Dedifferentiated amniotic fluid mesenchymal stem cell (primary cell): ENCODE measurements at regions not wholly inside any gene's neighbourhood (a gene's known extent, or its start where the extent isn't known, plus 50 kb on each side); places are given as distances from the start of the nearest gene placed in this dataset.
"Not testable (repeated sequence)": the region's sequence is repeated elsewhere in the genome, so short reads cannot be mapped to it uniquely, and the experiment has no call there.

ENCODE experiments used
- DNase-seq: peaks from one replicate; pipeline ENCODE4 v3.0.0-alpha.2; 2016; ENCODE audit errors: extremely low spot score

DNA sequence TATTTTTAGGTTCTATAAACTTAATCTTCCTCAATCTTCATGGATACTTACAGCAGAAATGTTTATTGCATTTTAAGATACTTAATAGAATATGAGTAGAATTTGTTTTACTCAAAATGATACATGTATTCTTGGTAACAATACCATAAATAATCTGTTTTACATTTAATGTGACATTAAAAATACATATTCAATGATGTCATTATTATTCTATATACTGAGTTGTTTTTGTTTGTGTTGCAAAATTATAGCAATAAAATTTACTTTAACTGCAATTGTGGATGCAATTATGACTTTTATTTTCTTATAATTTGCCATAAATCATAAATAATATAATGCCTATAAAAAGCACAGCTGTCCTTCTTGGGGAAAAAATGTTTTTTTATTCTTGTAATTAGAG lies 275.9 kb upstream of the CCNG1 start:
- no peak for DNase-seq

DNA sequence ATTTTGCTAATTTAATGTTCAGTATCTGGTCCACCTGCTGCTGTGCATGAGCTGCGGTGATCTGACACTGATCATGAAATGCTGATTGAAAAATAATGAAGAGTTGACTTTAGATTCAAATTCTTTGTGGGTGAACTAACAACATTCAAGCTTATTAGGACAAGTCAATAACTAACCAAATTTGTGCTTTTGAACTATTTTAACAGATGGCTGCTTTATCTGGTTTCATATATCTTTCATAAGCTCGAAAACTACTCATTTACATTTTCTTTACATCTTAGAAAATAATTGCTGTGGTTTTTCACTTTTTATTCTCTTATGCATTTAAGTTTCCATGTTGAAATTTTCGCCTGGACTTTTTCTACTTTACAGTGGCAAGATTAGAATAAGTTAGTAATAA lies 274.8 kb upstream of the CCNG1 start:
- DNase-seq = no peak

DNA sequence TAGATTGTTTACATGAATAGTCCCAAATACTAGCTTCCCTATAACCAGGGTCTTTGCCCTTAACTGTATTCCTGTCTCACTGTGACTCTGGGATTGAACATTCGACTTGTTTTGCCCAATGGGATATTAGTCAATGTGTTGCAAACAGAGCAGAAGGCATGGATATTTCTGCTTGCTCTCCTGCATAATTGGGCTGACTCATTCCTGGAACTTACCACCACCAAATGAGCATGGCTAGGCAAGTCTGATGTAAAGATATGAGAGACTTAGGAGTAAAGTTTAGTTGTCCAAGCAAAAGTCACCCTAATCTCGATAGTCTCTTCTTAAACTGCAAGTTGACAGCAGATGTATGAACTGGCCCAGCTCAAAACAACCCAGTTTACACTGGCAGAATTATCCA lies 273.5 kb upstream of the CCNG1 start:
- no peak for DNase-seq

DNA sequence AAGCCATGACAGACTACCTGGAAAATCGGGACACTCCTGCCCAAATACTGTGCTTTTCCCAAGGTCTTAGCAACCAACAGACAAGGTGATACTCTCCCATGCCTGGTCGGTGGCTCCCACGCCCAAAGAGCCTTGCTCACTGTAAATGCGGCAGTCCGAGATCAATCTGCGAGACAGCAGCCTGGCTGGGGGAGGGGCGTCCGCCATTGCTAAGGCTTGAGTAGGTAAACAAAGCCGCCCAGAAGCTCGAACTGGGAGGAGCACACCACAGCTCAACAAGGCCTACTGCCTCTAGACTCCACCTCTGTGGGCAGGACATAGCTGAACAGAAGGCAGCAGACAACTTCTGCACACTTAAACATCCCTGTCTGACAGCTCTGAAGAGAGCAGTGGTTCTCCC lies 272.1 kb upstream of the CCNG1 start:
- no peak for DNase-seq

DNA sequence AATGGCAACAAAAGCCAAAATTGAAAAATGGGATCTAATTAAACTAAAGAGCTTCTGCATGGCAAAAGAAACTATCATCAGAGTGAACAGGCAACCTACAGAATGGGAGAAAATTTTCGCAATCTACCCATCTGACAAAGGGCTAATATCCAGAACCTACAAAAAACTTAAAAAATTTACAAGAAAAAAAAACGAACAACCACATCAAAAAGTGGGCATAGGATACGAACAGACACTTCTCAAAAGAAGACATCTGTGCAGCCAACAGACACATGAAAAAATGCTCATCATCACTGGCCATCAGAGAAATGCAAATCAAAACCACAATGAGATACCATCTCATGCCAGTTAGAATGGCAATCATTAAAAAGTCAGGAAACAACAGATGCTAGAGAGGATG lies 267.2 kb upstream of the CCNG1 start:
- DNase-seq = not testable (repeated sequence)

DNA sequence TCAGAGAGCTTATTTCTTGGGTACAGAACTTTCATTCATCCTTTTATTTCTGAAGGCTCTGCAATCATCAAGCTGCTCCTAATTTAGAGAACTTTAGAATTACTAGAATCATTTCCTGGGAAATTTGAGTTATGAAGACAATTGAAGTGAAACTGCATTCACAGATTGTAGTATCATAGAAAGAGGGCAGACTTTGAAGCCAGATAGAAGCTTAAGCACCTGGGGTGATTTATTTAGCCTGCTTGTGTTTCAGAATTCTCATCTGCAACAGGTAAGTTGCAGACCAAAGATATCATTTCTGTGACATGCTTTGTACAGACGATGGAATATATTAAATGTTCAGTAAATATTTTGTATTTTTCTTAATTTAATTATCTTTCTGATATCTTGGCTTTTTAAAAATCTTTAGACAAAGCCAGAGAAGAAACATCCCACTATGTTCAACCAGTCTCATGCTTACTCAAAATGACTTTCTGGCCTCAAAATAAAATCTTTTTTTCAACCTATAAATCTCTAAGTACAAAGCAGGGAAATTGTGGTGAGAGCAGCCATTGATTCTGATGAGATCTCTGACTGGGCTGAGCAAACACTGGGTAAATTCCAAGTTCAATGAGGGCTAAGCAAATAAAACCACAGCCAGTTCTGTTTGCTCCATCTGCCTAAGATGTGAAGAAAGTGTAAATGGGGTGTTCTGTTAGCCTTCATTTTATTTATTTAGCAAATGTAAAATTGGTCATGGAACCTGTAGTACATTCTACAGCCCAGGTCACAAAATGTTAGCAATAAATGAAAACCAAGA lies 264.7 kb upstream of the CCNG1 start:
- no peak for DNase-seq

DNA sequence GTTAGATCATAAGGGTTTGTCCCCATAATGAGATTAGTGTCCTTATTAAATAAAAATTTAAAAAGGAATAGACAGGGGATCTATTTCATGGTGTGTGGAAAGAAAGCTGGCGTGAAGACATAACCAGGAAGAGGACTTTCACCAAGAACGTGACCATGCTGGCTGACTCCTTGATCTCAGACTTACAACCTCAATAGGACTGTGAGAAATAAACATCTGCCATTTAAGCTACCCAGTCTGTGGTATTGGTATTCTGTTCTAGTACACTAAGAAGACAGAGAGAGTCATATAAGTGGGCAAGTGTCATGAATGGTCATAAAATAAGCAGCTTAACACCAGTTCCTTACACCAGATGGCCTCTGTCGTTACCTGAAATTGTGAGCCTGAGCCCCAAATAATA lies 259.4 kb upstream of the CCNG1 start:
- no peak for DNase-seq

DNA sequence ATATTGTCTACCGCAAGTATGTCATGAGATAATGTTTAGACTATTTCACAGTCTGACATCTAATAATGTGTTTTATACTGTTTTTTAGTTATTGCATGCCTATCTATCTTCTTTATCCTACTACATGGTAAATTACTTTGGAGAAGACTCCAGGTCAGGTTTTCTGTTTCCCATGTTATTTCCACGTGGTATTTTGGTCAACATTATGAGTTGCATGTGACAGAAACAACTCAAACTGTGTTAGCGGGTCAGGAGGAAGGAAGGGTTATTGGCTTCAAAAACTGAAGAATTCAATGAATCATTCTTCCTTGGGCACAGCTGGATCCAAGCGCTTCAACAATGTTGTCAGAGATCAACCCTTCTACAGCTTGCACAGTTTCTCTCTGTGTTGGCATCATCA lies 252.1 kb upstream of the CCNG1 start:
- DNase-seq = no peak

DNA sequence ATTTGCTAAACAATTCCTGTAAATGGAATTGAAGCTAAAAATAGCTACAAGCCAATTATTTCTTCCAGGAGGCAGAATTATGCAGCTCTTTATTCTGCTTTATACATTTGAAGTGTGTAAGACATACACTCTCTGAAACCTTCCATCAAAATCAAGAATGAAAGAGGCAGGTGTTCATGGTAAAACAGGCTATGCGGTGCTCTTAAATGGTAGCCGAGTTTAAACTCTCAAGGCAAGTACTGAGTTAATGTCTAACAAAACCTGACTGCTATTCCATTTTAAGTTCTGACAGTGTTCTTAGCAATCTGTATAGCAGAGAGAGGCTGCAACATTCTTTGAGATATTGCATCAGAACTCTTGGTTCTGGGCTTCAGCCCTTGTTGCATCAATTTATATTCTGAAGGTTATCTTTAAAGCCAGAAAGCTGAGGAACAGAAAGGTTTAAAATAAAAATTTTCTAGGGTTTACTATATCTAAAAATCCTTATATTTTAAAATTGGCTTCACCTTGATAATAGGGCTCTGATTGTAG lies 248.3 kb upstream of the CCNG1 start:
- peak; percentile 49 for DNase-seq

DNA sequence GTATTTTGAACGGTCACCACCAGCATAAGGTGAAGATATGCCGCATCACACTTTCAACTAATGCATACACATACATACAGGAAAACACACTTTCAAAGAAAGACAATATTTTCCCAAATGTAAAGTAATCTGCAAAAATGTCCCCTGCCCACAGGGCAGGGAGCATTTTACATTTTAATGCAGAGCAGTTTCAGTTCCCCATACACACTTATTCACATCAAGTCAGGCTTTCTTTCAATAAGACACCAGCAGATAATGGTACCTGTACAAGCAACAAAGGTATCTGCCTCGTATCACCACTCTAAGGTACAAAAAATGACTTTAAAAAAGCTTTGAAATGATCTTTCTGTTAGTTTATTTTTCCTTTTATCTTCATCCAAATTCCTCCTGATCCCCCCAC lies 247.1 kb upstream of the CCNG1 start:
- no peak for DNase-seq

DNA sequence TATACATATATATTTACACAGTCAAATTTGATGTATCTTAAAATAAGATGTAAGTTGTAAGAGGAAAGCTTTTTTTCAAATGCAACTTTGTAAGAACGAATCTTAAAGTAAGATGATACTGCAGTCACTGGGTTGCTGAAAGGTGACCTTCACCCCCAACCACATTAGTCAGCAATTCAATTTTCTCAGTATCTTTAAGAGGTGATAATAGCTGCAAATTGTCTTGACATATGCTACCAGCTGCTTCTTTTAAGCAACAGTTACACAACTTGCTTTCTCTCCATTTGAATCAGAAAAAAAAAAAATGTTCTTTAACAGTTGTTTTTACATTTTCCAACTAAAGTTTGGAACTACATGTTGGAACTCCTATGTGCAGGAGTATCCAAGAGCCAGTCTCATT lies 246.6 kb upstream of the CCNG1 start:
- DNase-seq = no peak

DNA sequence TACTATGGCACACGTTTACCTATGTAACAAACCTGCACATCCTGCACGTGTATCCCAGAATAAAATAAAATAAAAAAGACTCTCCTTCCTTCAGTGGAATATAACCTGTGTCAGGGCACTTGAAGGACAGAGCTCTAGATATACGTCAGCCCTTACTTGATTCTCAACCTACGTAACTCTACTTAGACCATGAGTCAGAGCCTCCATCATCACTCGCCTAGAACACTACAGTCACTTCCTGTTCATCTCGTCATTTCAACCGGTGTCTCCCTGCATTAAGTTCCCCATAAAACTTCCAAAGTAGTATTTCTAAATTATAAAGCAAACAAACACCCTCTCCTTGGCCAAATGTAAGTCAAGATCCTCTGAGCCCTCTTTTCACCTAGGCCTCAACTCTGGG lies 243.5 kb upstream of the CCNG1 start:
- DNase-seq = peak; percentile 14

DNA sequence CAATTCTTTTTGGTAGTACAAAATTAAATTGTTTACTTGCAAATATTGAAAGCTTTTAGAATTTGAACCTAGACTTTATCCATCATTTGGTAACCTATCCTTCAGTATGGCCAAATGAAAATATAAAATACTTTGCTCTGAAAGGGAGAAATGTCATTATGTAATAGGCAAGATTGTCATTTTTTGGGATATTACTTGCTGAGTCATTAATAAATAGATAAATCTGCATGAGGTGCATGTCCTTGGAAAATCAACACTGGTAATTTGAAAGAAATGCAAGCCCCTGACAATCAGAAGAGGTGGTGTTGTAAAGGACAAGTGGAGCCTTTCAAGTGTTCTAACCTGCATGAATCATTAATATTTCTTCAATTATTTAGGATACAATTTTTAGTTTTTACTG lies 231.8 kb upstream of the CCNG1 start:
- DNase-seq = no peak

DNA sequence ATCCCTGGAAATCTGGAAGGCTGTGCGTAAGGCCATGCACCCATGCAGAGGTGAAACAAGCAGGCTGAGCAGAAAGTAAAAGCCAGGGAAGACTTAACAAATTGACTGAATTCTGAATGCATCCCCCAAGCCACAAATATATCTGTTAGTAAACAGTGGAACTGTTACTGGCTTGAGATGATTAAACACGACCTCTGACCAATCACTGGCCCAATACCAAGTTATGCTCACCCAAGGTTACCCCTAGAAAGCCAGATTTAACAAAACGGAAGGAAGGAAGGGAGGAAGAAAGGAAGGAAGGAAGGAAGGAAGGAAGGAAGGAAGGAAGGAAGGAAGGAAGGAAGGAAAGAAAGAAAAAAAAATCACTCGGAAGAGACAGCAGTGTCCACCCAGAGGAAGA lies 215.8 kb upstream of the CCNG1 start:
- no peak for DNase-seq

DNA sequence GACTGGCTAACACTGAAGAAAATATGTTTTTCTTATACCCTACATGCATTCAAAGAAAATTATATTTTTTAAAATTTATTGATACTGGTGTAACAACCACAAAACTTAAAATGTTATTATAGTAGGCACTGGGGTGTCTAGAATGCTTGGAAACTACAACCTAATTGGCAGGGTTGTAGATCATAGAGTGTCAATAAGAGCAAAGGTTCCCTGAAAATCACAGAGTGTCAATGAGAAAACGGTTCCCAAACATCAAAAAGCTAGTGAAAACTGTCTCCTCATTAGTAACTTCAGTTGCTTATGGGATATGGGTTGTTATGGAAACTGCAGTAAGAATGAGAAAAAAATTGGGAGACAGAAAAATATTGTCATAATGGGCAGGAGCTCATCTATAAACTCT lies 214.4 kb upstream of the CCNG1 start:
- no peak for DNase-seq

DNA sequence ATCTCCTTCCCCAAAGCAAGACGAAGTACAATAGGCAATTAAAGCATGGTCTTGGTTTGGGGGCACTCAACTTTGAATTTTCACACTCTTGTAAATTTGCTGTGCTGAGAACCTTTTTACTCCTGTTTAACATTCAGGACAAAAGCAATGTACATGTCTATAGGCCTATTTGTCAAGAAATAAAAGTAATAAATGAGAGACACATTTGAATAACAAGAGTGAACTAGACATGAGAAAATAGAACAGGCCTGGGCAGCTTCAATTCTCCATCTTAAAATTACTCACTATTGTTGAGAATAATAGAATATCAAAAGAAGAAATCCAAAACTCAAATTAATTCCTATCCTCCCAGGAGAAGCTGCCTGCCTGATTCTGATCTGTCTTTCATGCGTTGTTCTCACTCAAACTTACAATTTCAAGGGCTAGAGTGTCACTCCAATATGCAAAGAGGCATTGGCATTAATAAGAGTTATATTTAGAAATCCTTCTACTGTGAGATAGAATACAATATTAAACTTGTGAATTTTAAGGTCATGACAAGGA lies 192.9 kb upstream of the CCNG1 start:
- no peak for DNase-seq

DNA sequence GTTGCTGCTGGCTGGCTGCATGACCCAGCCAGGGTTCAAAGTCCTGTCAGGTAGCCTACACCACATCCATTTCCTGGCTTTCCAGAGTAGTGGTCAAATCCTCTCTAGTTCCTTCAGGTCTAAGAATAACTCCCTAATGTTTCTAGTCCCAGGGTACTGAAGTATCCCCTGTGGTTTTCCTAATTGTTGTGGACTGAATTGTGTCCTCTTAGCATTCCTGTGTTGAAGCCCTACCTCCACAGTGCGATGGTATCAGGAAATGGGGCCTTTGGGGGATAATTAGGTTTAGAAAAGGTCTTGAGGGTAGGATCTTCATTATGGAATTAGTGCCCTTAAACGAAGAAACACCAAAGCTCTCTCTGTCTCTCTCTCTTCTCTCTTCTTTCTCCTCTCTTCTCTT lies 191.8 kb upstream of the CCNG1 start:
- DNase-seq = no peak

DNA sequence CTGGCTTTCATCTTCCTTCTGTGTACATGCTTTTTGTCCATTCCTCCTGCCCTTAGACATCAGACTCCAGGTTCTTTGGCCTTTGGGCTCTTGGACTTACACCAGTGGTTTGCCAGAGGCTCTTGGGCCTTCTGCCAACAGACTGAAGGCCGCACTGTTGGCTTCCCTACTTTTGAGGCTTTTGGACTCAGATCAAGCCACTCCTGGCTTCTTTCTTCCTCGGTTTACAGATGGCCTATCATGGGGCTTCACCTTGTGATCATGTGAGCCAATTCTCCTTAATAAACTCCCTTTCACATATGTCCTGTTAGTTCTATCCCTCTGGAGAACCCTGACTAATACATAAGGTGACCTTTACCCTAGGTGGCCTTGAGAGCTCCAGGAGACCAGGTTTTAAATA lies 189.1 kb upstream of the CCNG1 start:
- DNase-seq = no peak

DNA sequence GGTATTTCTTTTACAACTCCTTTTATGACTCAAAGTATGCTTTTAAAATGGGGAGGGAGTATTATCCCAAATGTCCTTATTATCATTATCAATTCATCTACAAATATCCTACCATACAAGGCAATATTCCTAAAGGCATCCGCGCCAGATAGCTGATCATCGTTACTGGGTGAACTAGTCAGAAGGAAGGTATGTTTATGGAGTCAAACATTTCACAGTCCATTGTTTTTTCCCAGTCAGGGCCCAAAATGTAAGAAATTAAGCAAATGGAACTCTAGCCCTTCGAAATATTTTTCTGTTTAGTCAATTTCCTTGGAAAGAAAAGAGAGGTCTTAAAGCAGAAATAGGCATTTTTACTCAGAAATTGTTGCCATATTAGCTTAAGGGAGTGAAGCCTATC lies 188.5 kb upstream of the CCNG1 start:
- DNase-seq = no peak

DNA sequence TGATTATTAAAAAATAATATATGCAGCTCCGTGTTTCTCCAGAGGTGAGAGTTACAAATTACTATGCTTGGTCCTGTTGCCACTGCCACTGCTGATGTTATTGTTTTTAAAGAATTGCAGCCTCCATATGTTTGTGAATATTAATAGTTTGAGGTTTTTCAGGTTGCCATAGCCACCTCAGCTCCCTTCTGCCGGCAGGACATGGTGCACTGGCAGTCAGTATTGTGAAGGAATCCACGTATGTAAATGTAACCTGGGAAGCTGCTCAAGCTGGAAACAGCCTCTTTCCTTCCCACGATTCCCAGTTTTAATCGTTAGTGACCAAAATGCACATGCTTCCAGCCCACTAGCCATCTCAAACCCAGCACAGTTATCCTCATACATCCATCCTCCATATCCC lies 184.4 kb upstream of the CCNG1 start:
- DNase-seq = no peak

DNA sequence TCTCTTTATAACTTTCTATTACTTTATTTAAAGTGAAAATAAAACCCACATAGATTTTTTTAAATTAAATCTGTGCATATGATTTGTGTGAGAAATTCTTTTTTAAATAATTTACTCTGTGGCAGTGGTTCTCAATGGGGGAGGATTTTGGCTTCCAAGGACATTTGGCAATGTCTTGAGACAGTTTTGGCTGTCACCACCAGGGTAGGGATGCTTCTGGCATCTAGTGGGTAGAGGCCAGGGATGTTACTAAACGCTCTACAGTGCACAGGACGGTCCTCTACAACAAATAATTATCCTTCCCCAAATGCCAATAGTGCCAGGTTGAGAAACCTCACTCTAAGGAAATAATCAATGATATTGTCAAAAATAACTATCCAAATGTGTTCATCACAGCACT lies 177.9 kb upstream of the CCNG1 start:
- DNase-seq = no peak

DNA sequence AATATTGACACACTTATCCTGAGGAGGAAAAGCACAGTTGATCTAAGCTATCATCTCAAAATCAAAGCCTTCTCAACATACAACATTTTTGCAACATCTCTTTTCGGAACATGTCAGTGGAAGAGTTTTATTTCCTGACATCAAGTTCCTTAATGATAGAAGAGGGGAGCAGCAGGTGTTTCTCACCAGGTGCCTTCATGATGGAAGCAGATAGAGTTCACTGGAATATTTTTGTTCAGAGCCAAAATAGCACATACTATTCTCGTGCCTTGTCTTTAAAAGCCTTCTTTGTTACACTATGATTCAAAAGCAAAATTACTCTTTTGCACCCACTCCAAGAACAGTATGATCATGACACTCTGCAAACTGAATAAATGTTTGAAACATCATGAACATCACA lies 176.9 kb upstream of the CCNG1 start:
- no peak for DNase-seq

DNA sequence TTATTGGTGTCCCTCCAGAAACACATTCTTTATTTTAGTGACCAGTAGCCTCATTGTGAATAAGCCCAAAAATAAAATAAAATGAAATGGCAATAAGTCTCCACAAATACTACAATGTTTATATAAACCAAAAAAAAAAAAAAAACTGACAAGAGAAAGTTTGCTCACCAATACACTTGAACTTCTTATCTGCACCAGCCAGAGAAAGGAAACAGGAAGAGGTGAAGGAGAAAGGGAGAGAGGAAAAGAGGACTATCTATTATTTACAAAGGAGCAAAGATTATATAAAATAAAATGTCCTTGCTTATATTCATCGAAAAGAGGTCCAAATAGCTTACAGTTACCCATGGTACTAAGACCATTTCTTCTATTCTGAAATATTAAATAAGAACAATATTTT lies 176.4 kb upstream of the CCNG1 start:
- DNase-seq = no peak
